HFFc6 (cell line): ENCODE measurements at regions not wholly inside any gene's neighbourhood (a gene's known extent, or its start where the extent isn't known, plus 50 kb on each side); places are given as distances from the start of the nearest gene placed in this dataset.
"Not testable (repeated sequence)": the region's sequence is repeated elsewhere in the genome, so short reads cannot be mapped to it uniquely, and the experiment has no call there.

Experiments
- DNase-seq: peaks from one replicate; pipeline ENCODE4 v3.0.0-alpha.2; 2018
- H3K27ac Mint-ChIP-seq: 2 replicates; pipeline ENCODE4 v1.8.0; 2020; ENCODE audit warnings: mild to moderate bottlenecking, mixed read lengths
- H3K27me3 Mint-ChIP-seq: 2 replicates; pipeline ENCODE4 v1.8.0; 2021; ENCODE audit warnings: mild to moderate bottlenecking, moderate library complexity, mixed read lengths; ENCODE audit not compliant: insufficient read depth
- H3K36me3 Mint-ChIP-seq: 2 replicates; pipeline ENCODE4 v1.8.0; 2021; ENCODE audit warnings: low read depth, mixed read lengths
- H3K4me1 Mint-ChIP-seq: 2 replicates; pipeline ENCODE4 v1.8.0; 2020; ENCODE audit warnings: low read depth, mixed read lengths
- H3K4me3 Mint-ChIP-seq: 2 replicates; pipeline ENCODE4 v1.8.0; 2020; ENCODE audit warnings: mild to moderate bottlenecking, moderate library complexity, mixed read lengths
- H3K9me3 Mint-ChIP-seq: 2 replicates; pipeline ENCODE4 v1.8.0; 2020; ENCODE audit warnings: mild to moderate bottlenecking, mixed read lengths
- TF ChIP-seq, protein P1 (sequence below): fragments of 200-600 bp; sonication (generic); IDR thresholded peaks from 2 replicates; pipeline ENCODE4 v1.5.0; 2021; ENCODE audit warnings: antibody characterized with exemption, mild to moderate bottlenecking

DNA sequence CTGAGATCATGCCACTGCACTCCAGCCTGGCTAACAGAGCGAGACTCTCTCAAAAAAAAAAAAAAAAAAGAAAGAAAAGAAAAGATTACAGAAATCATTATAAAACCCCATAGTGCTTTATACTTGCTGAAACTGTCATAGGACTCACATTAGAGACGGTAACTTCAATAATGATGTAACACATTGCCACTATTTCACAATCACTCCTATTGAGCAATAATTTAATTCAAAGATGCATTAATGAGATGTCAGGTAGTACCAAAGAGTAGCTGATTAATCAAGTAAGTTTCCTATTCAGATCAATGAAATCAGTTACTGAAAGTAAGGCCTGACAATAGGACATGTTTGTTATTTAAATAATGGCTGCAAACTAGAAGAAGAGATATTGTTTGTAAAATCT is 751.5 kb upstream of the ALG10B start:
- no peaks in the 10 kb centered on the region for H3K4me1 Mint-ChIP-seq
- TF ChIP-seq, protein P1, sequence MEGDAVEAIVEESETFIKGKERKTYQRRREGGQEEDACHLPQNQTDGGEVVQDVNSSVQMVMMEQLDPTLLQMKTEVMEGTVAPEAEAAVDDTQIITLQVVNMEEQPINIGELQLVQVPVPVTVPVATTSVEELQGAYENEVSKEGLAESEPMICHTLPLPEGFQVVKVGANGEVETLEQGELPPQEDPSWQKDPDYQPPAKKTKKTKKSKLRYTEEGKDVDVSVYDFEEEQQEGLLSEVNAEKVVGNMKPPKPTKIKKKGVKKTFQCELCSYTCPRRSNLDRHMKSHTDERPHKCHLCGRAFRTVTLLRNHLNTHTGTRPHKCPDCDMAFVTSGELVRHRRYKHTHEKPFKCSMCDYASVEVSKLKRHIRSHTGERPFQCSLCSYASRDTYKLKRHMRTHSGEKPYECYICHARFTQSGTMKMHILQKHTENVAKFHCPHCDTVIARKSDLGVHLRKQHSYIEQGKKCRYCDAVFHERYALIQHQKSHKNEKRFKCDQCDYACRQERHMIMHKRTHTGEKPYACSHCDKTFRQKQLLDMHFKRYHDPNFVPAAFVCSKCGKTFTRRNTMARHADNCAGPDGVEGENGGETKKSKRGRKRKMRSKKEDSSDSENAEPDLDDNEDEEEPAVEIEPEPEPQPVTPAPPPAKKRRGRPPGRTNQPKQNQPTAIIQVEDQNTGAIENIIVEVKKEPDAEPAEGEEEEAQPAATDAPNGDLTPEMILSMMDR = no peak
- DNase-seq = no peak
- 0 out of 2 replicates have a peak, but pooled peaks cover 4% of the 10 kb centered on the region for H3K36me3 Mint-ChIP-seq
- H3K9me3 Mint-ChIP-seq = peaks cover 27% of the 10 kb centered on the region
- H3K27ac Mint-ChIP-seq = no peak overlapping the region
- H3K4me3 Mint-ChIP-seq = no peak overlapping the region
- H3K27me3 Mint-ChIP-seq = no peaks in the 10 kb centered on the region; the same call in 1 of the 2 replicates

DNA sequence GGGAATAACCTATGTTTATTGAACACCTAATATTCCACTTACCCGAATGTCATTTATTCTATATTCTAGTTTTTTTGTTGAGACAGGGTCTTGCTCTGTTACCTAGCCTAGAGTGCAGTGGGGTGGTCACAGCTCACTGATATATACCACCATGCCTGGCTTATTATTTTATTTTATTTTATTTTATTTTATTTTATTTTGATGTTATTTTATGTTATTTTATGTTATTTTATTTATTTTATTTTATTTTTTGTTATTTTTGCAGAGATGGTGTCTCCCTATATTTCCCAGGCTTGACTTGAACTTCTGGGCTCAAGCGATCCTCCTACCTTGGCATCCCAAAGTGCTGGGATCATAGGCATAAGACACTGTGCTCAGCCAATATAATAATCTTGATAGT is 746.0 kb upstream of the ALG10B start:
- peaks cover 17% of the 10 kb centered on the region for H3K9me3 Mint-ChIP-seq
- not testable (repeated sequence) for H3K27ac Mint-ChIP-seq, H3K27me3 Mint-ChIP-seq, H3K36me3 Mint-ChIP-seq, H3K4me1 Mint-ChIP-seq, DNase-seq, H3K4me3 Mint-ChIP-seq
